ENCODE measurements at regions not wholly inside any gene's neighbourhood (a gene's known extent, or its start where the extent isn't known, plus 50 kb on each side); places are given as distances from the start of the nearest gene placed in this dataset.

GRCh38 chr3:194780706-194781105 lies 95.0 kb downstream of the FAM43A start:
- no peak overlapping the region for H3K4me3 ChIP-seq (ENCODE audit: insufficient read length, low read depth)
- H3K36me3 ChIP-seq (ENCODE audit: insufficient read depth, insufficient read length, low read length) = no peaks in the 10 kb centered on the region
- H3K4me1 ChIP-seq (ENCODE audit: insufficient read depth, insufficient read length) = no peaks in the 10 kb centered on the region
- DNase-seq (ENCODE audit: low read depth, low spot score) = no peak
- H3K9ac ChIP-seq (ENCODE audit: insufficient read length, low read depth) = no peak overlapping the region
- TF ChIP-seq ZNF274 (IDR thresholded peaks at IDR 0.05; ENCODE audit: low read depth, low read length) (no peak), YY1 (IDR thresholded peaks at IDR 0.05; ENCODE audit: insufficient read depth, insufficient read length) (no peak), SUZ12 (IDR thresholded peaks at IDR 0.05; ENCODE audit: extremely low read depth, insufficient read depth, insufficient read length) (no peak)
- no peaks in the 10 kb centered on the region for H3K27me3 ChIP-seq (ENCODE audit: insufficient read depth, insufficient read length)
- H3K9me3 ChIP-seq (ENCODE audit: insufficient read depth, low read length) = no peaks in the 10 kb centered on the region

GRCh38 chr3:194781617-194782016 lies 95.9 kb downstream of the FAM43A start:
- no peaks in the 10 kb centered on the region for H3K36me3 ChIP-seq (ENCODE audit: insufficient read depth, insufficient read length, low read length)
- DNase-seq (ENCODE audit: low read depth, low spot score) = no peak
- H3K9ac ChIP-seq (ENCODE audit: insufficient read length, low read depth) = no peak overlapping the region
- TF ChIP-seq ZNF274 (IDR thresholded peaks at IDR 0.05; ENCODE audit: low read depth, low read length) (no peak), SUZ12 (IDR thresholded peaks at IDR 0.05; ENCODE audit: extremely low read depth, insufficient read depth, insufficient read length) (no peak), YY1 (IDR thresholded peaks at IDR 0.05; ENCODE audit: insufficient read depth, insufficient read length) (no peak)
- H3K4me3 ChIP-seq (ENCODE audit: insufficient read length, low read depth) = no peak overlapping the region
- H3K4me1 ChIP-seq (ENCODE audit: insufficient read depth, insufficient read length) = no peaks in the 10 kb centered on the region
- no peaks in the 10 kb centered on the region for H3K9me3 ChIP-seq (ENCODE audit: insufficient read depth, low read length)
- no peaks in the 10 kb centered on the region for H3K27me3 ChIP-seq (ENCODE audit: insufficient read depth, insufficient read length)

GRCh38 chr3:194782698-194783404 lies 97.2 kb downstream of the FAM43A start:
- no peak overlapping the region for H3K4me3 ChIP-seq (ENCODE audit: insufficient read length, low read depth)
- H3K27me3 ChIP-seq (ENCODE audit: insufficient read depth, insufficient read length) = no peaks in the 10 kb centered on the region
- no peak overlapping the region for H3K9ac ChIP-seq (ENCODE audit: insufficient read length, low read depth)
- DNase-seq (ENCODE audit: low read depth, low spot score) = no peak
- H3K9me3 ChIP-seq (ENCODE audit: insufficient read depth, low read length) = no peaks in the 10 kb centered on the region
- no peaks in the 10 kb centered on the region for H3K4me1 ChIP-seq (ENCODE audit: insufficient read depth, insufficient read length)
- TF ChIP-seq ZNF274 (IDR thresholded peaks at IDR 0.05; ENCODE audit: low read depth, low read length) (no peak), SUZ12 (IDR thresholded peaks at IDR 0.05; ENCODE audit: extremely low read depth, insufficient read depth, insufficient read length) (no peak), YY1 (IDR thresholded peaks at IDR 0.05; ENCODE audit: insufficient read depth, insufficient read length) (no peak)
- no peaks in the 10 kb centered on the region for H3K36me3 ChIP-seq (ENCODE audit: insufficient read depth, insufficient read length, low read length)

GRCh38 chr3:194784361-194784760 lies 98.7 kb downstream of the FAM43A start:
- no peaks in the 10 kb centered on the region for H3K27me3 ChIP-seq (ENCODE audit: insufficient read depth, insufficient read length)
- no peak overlapping the region for H3K9ac ChIP-seq (ENCODE audit: insufficient read length, low read depth)
- no peak overlapping the region for H3K4me3 ChIP-seq (ENCODE audit: insufficient read length, low read depth)
- no peaks in the 10 kb centered on the region for H3K9me3 ChIP-seq (ENCODE audit: insufficient read depth, low read length)
- no peaks in the 10 kb centered on the region for H3K4me1 ChIP-seq (ENCODE audit: insufficient read depth, insufficient read length)
- TF ChIP-seq YY1 (IDR thresholded peaks at IDR 0.05; ENCODE audit: insufficient read depth, insufficient read length) (no peak), SUZ12 (IDR thresholded peaks at IDR 0.05; ENCODE audit: extremely low read depth, insufficient read depth, insufficient read length) (no peak), ZNF274 (IDR thresholded peaks at IDR 0.05; ENCODE audit: low read depth, low read length) (no peak)
- no peaks in the 10 kb centered on the region for H3K36me3 ChIP-seq (ENCODE audit: insufficient read depth, insufficient read length, low read length)
- no peak for DNase-seq (ENCODE audit: low read depth, low spot score)

- no peak for DNase-seq (ENCODE audit: low read depth, low spot score)
- H3K9me3 ChIP-seq (ENCODE audit: insufficient read depth, low read length) = no peaks in the 10 kb centered on the region
- H3K4me1 ChIP-seq (ENCODE audit: insufficient read depth, insufficient read length) = no peaks in the 10 kb centered on the region
- no peak overlapping the region for H3K4me3 ChIP-seq (ENCODE audit: insufficient read length, low read depth)
- TF ChIP-seq YY1 (IDR thresholded peaks at IDR 0.05; ENCODE audit: insufficient read depth, insufficient read length) (no peak), ZNF274 (IDR thresholded peaks at IDR 0.05; ENCODE audit: low read depth, low read length) (no peak), SUZ12 (IDR thresholded peaks at IDR 0.05; ENCODE audit: extremely low read depth, insufficient read depth, insufficient read length) (no peak)
- no peaks in the 10 kb centered on the region for H3K36me3 ChIP-seq (ENCODE audit: insufficient read depth, insufficient read length, low read length)
- no peaks in the 10 kb centered on the region for H3K27me3 ChIP-seq (ENCODE audit: insufficient read depth, insufficient read length)
- no peak overlapping the region for H3K9ac ChIP-seq (ENCODE audit: insufficient read length, low read depth)
Observed at GRCh38 chr3:194785315-194785714, 99.6 kb downstream of the FAM43A start.

- no peak overlapping the region for H3K9ac ChIP-seq (ENCODE audit: insufficient read length, low read depth)
- no peaks in the 10 kb centered on the region for H3K9me3 ChIP-seq (ENCODE audit: insufficient read depth, low read length)
- no peaks in the 10 kb centered on the region for H3K27me3 ChIP-seq (ENCODE audit: insufficient read depth, insufficient read length)
- DNase-seq (ENCODE audit: low read depth, low spot score) = no peak
- H3K4me1 ChIP-seq (ENCODE audit: insufficient read depth, insufficient read length) = no peaks in the 10 kb centered on the region
- H3K36me3 ChIP-seq (ENCODE audit: insufficient read depth, insufficient read length, low read length) = no peaks in the 10 kb centered on the region
- no peak for TF ChIP-seq YY1 (IDR thresholded peaks at IDR 0.05; ENCODE audit: insufficient read depth, insufficient read length)
- no peak for TF ChIP-seq SUZ12 (IDR thresholded peaks at IDR 0.05; ENCODE audit: extremely low read depth, insufficient read depth, insufficient read length)
- TF ChIP-seq ZNF274 (IDR thresholded peaks at IDR 0.05; ENCODE audit: low read depth, low read length) = no peak
- no peak overlapping the region for H3K4me3 ChIP-seq (ENCODE audit: insufficient read length, low read depth)
Observed at GRCh38 chr3:194787072-194787471, 101.4 kb downstream of the FAM43A start.

- H3K9ac ChIP-seq (ENCODE audit: insufficient read length, low read depth) = no peak overlapping the region
- DNase-seq (ENCODE audit: low read depth, low spot score) = no peak
- no peaks in the 10 kb centered on the region for H3K9me3 ChIP-seq (ENCODE audit: insufficient read depth, low read length)
- TF ChIP-seq YY1 (IDR thresholded peaks at IDR 0.05; ENCODE audit: insufficient read depth, insufficient read length) (no peak), SUZ12 (IDR thresholded peaks at IDR 0.05; ENCODE audit: extremely low read depth, insufficient read depth, insufficient read length) (no peak), ZNF274 (IDR thresholded peaks at IDR 0.05; ENCODE audit: low read depth, low read length) (no peak)
- H3K4me3 ChIP-seq (ENCODE audit: insufficient read length, low read depth) = no peak overlapping the region
- H3K4me1 ChIP-seq (ENCODE audit: insufficient read depth, insufficient read length) = no peaks in the 10 kb centered on the region
- no peaks in the 10 kb centered on the region for H3K36me3 ChIP-seq (ENCODE audit: insufficient read depth, insufficient read length, low read length)
- no peaks in the 10 kb centered on the region for H3K27me3 ChIP-seq (ENCODE audit: insufficient read depth, insufficient read length)
Observed at GRCh38 chr3:194787650-194788049, 102.0 kb downstream of the FAM43A start.

Measured in NT2/D1 (cell line).